ENCODE measurements at regions not wholly inside any gene's neighbourhood (a gene's known extent, or its start where the extent isn't known, plus 50 kb on each side); places are given as distances from the start of the nearest gene placed in this dataset.

GRCh38 chr4:135274416-135274815 lies 1072.8 kb upstream of the PABPC4L start (continued):
- TF ChIP-seq ZNF462 (CRISPR knock-in tag; IDR thresholded peaks at IDR 0.05): no peak

- no peak overlapping the region for H3K27ac ChIP-seq (ENCODE audit: low read depth)
- no peaks in the 10 kb centered on the region for H3K79me2 ChIP-seq (replicated peaks; ENCODE audit: insufficient read depth)
- Mint-ChIP-seq H3K27me3 (ENCODE audit: insufficient read depth, low read depth, poor library complexity) (no peaks in the 10 kb centered on the region), H3K4me1 (no peaks in the 10 kb centered on the region), H3K4me3 (no peak overlapping the region), H3K9me3 (no peaks in the 10 kb centered on the region), H3K36me3 (ENCODE audit: low read depth) (no peaks in the 10 kb centered on the region), H3K27ac (no peak overlapping the region)
- ATAC-seq (no peak), DNase-seq (ENCODE audit: low spot score) (no peak)
- no peaks in the 10 kb centered on the region for H3K27me3 ChIP-seq (ENCODE audit: insufficient read depth)
- H4K20me1 ChIP-seq (replicated peaks; ENCODE audit: insufficient read depth): no peaks in the 10 kb centered on the region
- no peak overlapping the region for H3K4me3 ChIP-seq
- no peak overlapping the region for H2AFZ ChIP-seq
- H3K9me2 ChIP-seq (ENCODE audit: insufficient read depth): no peaks in the 10 kb centered on the region
- H3K4me1 ChIP-seq (ENCODE audit: insufficient read depth): no peaks in the 10 kb centered on the region
- no peaks in the 10 kb centered on the region for H3F3A ChIP-seq (replicated peaks; ENCODE audit: low read depth)
- H3K4me2 ChIP-seq: no peak overlapping the region
- no peaks in the 10 kb centered on the region for H3K36me3 ChIP-seq (ENCODE audit: insufficient read depth)
- TF ChIP-seq STAT1 (IDR thresholded peaks at IDR 0.05; ENCODE audit: unreplicated experiment): no peak
- no peak for TF ChIP-seq EZH2phosphoT487 (IDR thresholded peaks at IDR 0.05; ENCODE audit: unreplicated experiment)
- no peak for TF ChIP-seq JUNB (IDR thresholded peaks at IDR 0.05; ENCODE audit: unreplicated experiment)
- no peak for TF ChIP-seq NANOG (IDR thresholded peaks at IDR 0.05; ENCODE audit: borderline replicate concordance)
- no peak for TF ChIP-seq ZNF462 (CRISPR knock-in tag; IDR thresholded peaks at IDR 0.05)
- no peak for TF ChIP-seq CREB1 (CRISPR knock-in tag; IDR thresholded peaks at IDR 0.05; ENCODE audit: low read depth)
- no peak for TF ChIP-seq EZH2 (IDR thresholded peaks at IDR 0.05; ENCODE audit: low read depth, unreplicated experiment)
- no peak for TF ChIP-seq ZNF114 (CRISPR knock-in tag; IDR thresholded peaks at IDR 0.05)
Observed at GRCh38 chr4:135269125-135269890, 1067.7 kb upstream of the PABPC4L start.
